ENCODE measurements at regions not wholly inside any gene's neighbourhood (a gene's known extent, or its start where the extent isn't known, plus 50 kb on each side); places are given as distances from the start of the nearest gene placed in this dataset.

- H3K9me3 ChIP-seq (ENCODE audit: control insufficient read depth in 4 of 4, low read length in 3 of 4) = peaks cover 0 to 4% (median 0%) of the 10 kb centered on the region in 4 donors
- no peak for DNase-seq (ENCODE audit: low spot score)
- no peaks in the 10 kb centered on the region for H3K4me1 ChIP-seq (ENCODE audit: control insufficient read depth in 4 of 4, insufficient read depth in 4 of 4, low read length in 3 of 4)
- no peaks in the 10 kb centered on the region for H3K27me3 ChIP-seq (ENCODE audit: control insufficient read depth in 4 of 4, insufficient read depth in 4 of 4, low read length in 3 of 4)
- TF ChIP-seq FOXA2 (IDR thresholded peaks at IDR 0.05) (no peak), TAF1 (conservative IDR thresholded peaks at IDR 0.05) (no peak)
- no peak overlapping the region for H3K9ac ChIP-seq (ENCODE audit: low read depth in 1 of 2, low read length in 2 of 2)
- no peak overlapping the region for H3K27ac ChIP-seq (ENCODE audit: low read depth in 1 of 2, low read length in 2 of 2)
- no peaks in the 10 kb centered on the region for H3K36me3 ChIP-seq (ENCODE audit: control insufficient read depth in 4 of 4, insufficient read depth in 3 of 4, low read depth in 1 of 4, low read length in 3 of 4)
- no peak overlapping the region for H3K4me3 ChIP-seq (ENCODE audit: low read depth in 1 of 3, low read length in 3 of 3)
- WGBS = 88% methylated on average over 2 of the region's 2 CpGs
Observed at GRCh38 chr7:41809116-41809515, 106.2 kb upstream of the INHBA start.

- no peak for TF ChIP-seq ZBTB33 (IDR thresholded peaks at IDR 0.05)
- H3K4me3 ChIP-seq (ENCODE audit: low read depth in 1 of 3, low read length in 3 of 3) = no peak overlapping the region
Observed at GRCh38 chr7:41808541-41808940, 105.7 kb upstream of the INHBA start.

GRCh38 chr7:41803569-41803968 is 100.7 kb upstream of the INHBA start:
- H3K9me3 ChIP-seq (ENCODE audit: control insufficient read depth in 4 of 4, low read length in 3 of 4) = peaks cover 0 to 4% (median 0%) of the 10 kb centered on the region in 4 donors
- peaks cover 0 to 5% (median 0%) of the 10 kb centered on the region in 4 donors for H3K27me3 ChIP-seq (ENCODE audit: control insufficient read depth in 4 of 4, insufficient read depth in 4 of 4, low read length in 3 of 4)
- H3K4me3 ChIP-seq (ENCODE audit: low read depth in 1 of 3, low read length in 3 of 3) = no peak overlapping the region
- WGBS = 63% methylated on average over 2 of the region's 2 CpGs
- DNase-seq (ENCODE audit: low spot score) = no peak
- no peaks in the 10 kb centered on the region for H3K36me3 ChIP-seq (ENCODE audit: control insufficient read depth in 4 of 4, insufficient read depth in 3 of 4, low read depth in 1 of 4, low read length in 3 of 4)
- no peak overlapping the region for H3K9ac ChIP-seq (ENCODE audit: low read depth in 1 of 2, low read length in 2 of 2)
- H3K4me1 ChIP-seq (ENCODE audit: control insufficient read depth in 4 of 4, insufficient read depth in 4 of 4, low read length in 3 of 4) = no peaks in the 10 kb centered on the region
- TF ChIP-seq RAD21 (IDR thresholded peaks at IDR 0.05) (no peak), NR2F2 (IDR thresholded peaks at IDR 0.05) (no peak), HNF4G (IDR thresholded peaks at IDR 0.05) (no peak), ZBTB33 (IDR thresholded peaks at IDR 0.05) (no peak), HNF4A (conservative IDR thresholded peaks at IDR 0.05) (no peak), JUND (IDR thresholded peaks at IDR 0.05) (no peak), ATF3 (IDR thresholded peaks at IDR 0.05) (no peak), EGR1 (IDR thresholded peaks at IDR 0.05; ENCODE audit: low read depth in 2 of 2) (no peak), SP1 (IDR thresholded peaks at IDR 0.05) (no peak), TAF1 (conservative IDR thresholded peaks at IDR 0.05) (no peak), REST (IDR thresholded peaks at IDR 0.05) (no peak), RXRA (IDR thresholded peaks at IDR 0.05) (no peak), FOXA1 (IDR thresholded peaks at IDR 0.05) (no peak), FOXA2 (IDR thresholded peaks at IDR 0.05) (no peak), CTCF (IDR thresholded peaks at IDR 0.05; ENCODE audit: low read depth, low read length, missing input control) (no peak), GABPA (IDR thresholded peaks at IDR 0.05 in 1 of 2, conservative IDR thresholded peaks at IDR 0.05 in 1 of 2) (no peak), YY1 (IDR thresholded peaks at IDR 0.05) (no peak), MAX (IDR thresholded peaks at IDR 0.05) (no peak)
- H3K27ac ChIP-seq (ENCODE audit: low read depth in 1 of 2, low read length in 2 of 2) = no peak overlapping the region

More at GRCh38 chr7:41808541-41808940, 105.7 kb upstream of the INHBA start:
- no peaks in the 10 kb centered on the region for H3K27me3 ChIP-seq (ENCODE audit: control insufficient read depth in 4 of 4, insufficient read depth in 4 of 4, low read length in 3 of 4)
- H3K9ac ChIP-seq (ENCODE audit: low read depth in 1 of 2, low read length in 2 of 2) = no peak overlapping the region
- DNase-seq (ENCODE audit: low spot score) = no peak
- peaks cover 0 to 4% (median 0%) of the 10 kb centered on the region in 4 donors for H3K9me3 ChIP-seq (ENCODE audit: control insufficient read depth in 4 of 4, low read length in 3 of 4)
- 81% methylated on average over 3 of the region's 3 CpGs for WGBS
- H3K36me3 ChIP-seq (ENCODE audit: control insufficient read depth in 4 of 4, insufficient read depth in 3 of 4, low read depth in 1 of 4, low read length in 3 of 4) = no peaks in the 10 kb centered on the region
- no peaks in the 10 kb centered on the region for H3K4me1 ChIP-seq (ENCODE audit: control insufficient read depth in 4 of 4, insufficient read depth in 4 of 4, low read length in 3 of 4)
- no peak overlapping the region for H3K27ac ChIP-seq (ENCODE audit: low read depth in 1 of 2, low read length in 2 of 2)
